ENCODE measurements at regions not wholly inside any gene's neighbourhood (a gene's known extent, or its start where the extent isn't known, plus 50 kb on each side); places are given as distances from the start of the nearest gene placed in this dataset.

- TF ChIP-seq, protein P1, sequence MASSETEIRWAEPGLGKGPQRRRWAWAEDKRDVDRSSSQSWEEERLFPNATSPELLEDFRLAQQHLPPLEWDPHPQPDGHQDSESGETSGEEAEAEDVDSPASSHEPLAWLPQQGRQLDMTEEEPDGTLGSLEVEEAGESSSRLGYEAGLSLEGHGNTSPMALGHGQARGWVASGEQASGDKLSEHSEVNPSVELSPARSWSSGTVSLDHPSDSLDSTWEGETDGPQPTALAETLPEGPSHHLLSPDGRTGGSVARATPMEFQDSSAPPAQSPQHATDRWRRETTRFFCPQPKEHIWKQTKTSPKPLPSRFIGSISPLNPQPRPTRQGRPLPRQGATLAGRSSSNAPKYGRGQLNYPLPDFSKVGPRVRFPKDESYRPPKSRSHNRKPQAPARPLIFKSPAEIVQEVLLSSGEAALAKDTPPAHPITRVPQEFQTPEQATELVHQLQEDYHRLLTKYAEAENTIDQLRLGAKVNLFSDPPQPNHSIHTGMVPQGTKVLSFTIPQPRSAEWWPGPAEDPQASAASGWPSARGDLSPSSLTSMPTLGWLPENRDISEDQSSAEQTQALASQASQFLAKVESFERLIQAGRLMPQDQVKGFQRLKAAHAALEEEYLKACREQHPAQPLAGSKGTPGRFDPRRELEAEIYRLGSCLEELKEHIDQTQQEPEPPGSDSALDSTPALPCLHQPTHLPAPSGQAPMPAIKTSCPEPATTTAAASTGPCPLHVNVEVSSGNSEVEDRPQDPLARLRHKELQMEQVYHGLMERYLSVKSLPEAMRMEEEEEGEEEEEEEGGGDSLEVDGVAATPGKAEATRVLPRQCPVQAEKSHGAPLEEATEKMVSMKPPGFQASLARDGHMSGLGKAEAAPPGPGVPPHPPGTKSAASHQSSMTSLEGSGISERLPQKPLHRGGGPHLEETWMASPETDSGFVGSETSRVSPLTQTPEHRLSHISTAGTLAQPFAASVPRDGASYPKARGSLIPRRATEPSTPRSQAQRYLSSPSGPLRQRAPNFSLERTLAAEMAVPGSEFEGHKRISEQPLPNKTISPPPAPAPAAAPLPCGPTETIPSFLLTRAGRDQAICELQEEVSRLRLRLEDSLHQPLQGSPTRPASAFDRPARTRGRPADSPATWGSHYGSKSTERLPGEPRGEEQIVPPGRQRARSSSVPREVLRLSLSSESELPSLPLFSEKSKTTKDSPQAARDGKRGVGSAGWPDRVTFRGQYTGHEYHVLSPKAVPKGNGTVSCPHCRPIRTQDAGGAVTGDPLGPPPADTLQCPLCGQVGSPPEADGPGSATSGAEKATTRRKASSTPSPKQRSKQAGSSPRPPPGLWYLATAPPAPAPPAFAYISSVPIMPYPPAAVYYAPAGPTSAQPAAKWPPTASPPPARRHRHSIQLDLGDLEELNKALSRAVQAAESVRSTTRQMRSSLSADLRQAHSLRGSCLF (CRISPR knock-in tag; IDR thresholded peaks at IDR 0.05; ENCODE audit: borderline replicate concordance): no peak
- peak; percentile 68 for TF ChIP-seq SALL1 (CRISPR knock-in tag; IDR thresholded peaks at IDR 0.05)
- peak; percentile 91 for TF ChIP-seq RAD21 (CRISPR knock-in tag; IDR thresholded peaks at IDR 0.05)
- TF ChIP-seq RFXAP (CRISPR knock-in tag; IDR thresholded peaks at IDR 0.05; ENCODE audit: borderline replicate concordance): 0 out of 2 replicates have a peak, but pooled peaks have one; percentile 22
- TF ChIP-seq, protein P2, sequence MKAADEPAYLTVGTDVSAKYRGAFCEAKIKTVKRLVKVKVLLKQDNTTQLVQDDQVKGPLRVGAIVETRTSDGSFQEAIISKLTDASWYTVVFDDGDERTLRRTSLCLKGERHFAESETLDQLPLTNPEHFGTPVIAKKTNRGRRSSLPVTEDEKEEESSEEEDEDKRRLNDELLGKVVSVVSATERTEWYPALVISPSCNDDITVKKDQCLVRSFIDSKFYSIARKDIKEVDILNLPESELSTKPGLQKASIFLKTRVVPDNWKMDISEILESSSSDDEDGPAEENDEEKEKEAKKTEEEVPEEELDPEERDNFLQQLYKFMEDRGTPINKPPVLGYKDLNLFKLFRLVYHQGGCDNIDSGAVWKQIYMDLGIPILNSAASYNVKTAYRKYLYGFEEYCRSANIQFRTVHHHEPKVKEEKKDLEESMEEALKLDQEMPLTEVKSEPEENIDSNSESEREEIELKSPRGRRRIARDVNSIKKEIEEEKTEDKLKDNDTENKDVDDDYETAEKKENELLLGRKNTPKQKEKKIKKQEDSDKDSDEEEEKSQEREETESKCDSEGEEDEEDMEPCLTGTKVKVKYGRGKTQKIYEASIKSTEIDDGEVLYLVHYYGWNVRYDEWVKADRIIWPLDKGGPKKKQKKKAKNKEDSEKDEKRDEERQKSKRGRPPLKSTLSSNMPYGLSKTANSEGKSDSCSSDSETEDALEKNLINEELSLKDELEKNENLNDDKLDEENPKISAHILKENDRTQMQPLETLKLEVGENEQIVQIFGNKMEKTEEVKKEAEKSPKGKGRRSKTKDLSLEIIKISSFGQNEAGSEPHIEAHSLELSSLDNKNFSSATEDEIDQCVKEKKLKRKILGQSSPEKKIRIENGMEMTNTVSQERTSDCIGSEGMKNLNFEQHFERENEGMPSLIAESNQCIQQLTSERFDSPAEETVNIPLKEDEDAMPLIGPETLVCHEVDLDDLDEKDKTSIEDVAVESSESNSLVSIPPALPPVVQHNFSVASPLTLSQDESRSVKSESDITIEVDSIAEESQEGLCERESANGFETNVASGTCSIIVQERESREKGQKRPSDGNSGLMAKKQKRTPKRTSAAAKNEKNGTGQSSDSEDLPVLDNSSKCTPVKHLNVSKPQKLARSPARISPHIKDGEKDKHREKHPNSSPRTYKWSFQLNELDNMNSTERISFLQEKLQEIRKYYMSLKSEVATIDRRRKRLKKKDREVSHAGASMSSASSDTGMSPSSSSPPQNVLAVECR (CRISPR knock-in tag; IDR thresholded peaks at IDR 0.05; ENCODE audit: borderline replicate concordance): no peak; the same call in 1 of the 2 replicates
- no peak for TF ChIP-seq MXD4 (CRISPR knock-in tag; IDR thresholded peaks at IDR 0.05)
- TF ChIP-seq RBM22 (optimal IDR thresholded peaks at IDR 0.05; ENCODE audit: low read length): no peak
- TF ChIP-seq NFYB (CRISPR knock-in tag; IDR thresholded peaks at IDR 0.05): no peak
- TF ChIP-seq KMT2A (CRISPR knock-in tag; IDR thresholded peaks at IDR 0.05): no peak
- no peak for TF ChIP-seq CERS6 (CRISPR knock-in tag; IDR thresholded peaks at IDR 0.05)
- TF ChIP-seq ARNT (IDR thresholded peaks at IDR 0.05): no peak
- TF ChIP-seq GTF3A (CRISPR knock-in tag; conservative IDR thresholded peaks at IDR 0.05): no peak
- TF ChIP-seq, protein P3, sequence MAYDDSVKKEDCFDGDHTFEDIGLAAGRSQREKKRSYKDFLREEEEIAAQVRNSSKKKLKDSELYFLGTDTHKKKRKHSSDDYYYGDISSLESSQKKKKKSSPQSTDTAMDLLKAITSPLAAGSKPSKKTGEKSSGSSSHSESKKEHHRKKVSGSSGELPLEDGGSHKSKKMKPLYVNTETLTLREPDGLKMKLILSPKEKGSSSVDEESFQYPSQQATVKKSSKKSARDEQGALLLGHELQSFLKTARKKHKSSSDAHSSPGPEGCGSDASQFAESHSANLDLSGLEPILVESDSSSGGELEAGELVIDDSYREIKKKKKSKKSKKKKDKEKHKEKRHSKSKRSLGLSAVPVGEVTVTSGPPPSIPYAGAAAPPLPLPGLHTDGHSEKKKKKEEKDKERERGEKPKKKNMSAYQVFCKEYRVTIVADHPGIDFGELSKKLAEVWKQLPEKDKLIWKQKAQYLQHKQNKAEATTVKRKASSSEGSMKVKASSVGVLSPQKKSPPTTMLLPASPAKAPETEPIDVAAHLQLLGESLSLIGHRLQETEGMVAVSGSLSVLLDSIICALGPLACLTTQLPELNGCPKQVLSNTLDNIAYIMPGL (CRISPR knock-in tag; IDR thresholded peaks at IDR 0.05; ENCODE audit: borderline replicate concordance in 1 of 2, low read depth in 1 of 2): peak; percentile 63 to 80; a peak in 3 of 4 replicates
- TF ChIP-seq DNMT3B (CRISPR knock-in tag; conservative IDR thresholded peaks at IDR 0.05): no peak
- TF ChIP-seq ZNF556 (CRISPR knock-in tag; IDR thresholded peaks at IDR 0.05; ENCODE audit: borderline replicate concordance): 0 out of 2 replicates have a peak, but pooled peaks have one; percentile 40
- TF ChIP-seq ERF (CRISPR knock-in tag; IDR thresholded peaks at IDR 0.05): 0 out of 2 replicates have a peak, but pooled peaks have one; percentile 51
Observed at GRCh38 chr16:51762081-51762996, 611.3 kb upstream of the SALL1 start (continued).
